ENCODE measurements at regions not wholly inside any gene's neighbourhood (a gene's known extent, or its start where the extent isn't known, plus 50 kb on each side); places are given as distances from the start of the nearest gene placed in this dataset.

DNA sequence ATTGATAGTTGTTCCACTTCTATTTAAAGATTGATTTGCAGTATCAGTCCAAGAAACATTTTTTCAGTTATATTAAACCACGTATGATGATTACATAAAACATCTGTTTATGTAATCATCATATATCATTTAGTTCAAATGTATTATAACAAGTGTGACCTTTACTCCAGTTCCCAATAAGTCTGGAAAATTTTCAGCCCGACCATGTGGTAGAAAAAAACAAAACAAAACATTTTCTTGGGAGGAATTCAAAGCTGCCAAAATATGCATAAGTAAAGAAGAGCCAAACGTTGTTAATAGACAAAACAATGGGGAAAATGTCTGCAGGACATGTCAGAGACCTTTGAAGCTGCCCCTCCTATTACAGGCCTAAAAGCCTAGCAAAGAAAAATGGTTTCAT is 709.1 kb downstream of the FAT4 start:
- no peak overlapping the region for H3K4me2 ChIP-seq (ENCODE audit: low read depth, low read length, poor library complexity, severe bottlenecking)
- no peak overlapping the region for H2AFZ ChIP-seq (ENCODE audit: low read length)
- H3K36me3 ChIP-seq (ENCODE audit: insufficient read depth, low read length), result no peaks in the 10 kb centered on the region
- no peak overlapping the region for H3K9ac ChIP-seq (ENCODE audit: low read length)
- no peak overlapping the region for H3K27ac ChIP-seq (ENCODE audit: low read length)
- no peaks in the 10 kb centered on the region for H3K27me3 ChIP-seq (ENCODE audit: low read length)
- H3K4me1 ChIP-seq (ENCODE audit: low read length), result no peaks in the 10 kb centered on the region
- peaks cover 24% of the 10 kb centered on the region for H3K9me3 ChIP-seq (ENCODE audit: low read length)
- H3K4me3 ChIP-seq (ENCODE audit: low read length), result no peak overlapping the region
- no peak for DNase-seq
- H3K9me2 ChIP-seq (replicated peaks; ENCODE audit: insufficient read depth, low read length), result no peaks in the 10 kb centered on the region
- no peaks in the 10 kb centered on the region for H3K79me2 ChIP-seq (ENCODE audit: low read length)
- no peaks in the 10 kb centered on the region for H4K20me1 ChIP-seq (ENCODE audit: insufficient read depth, low read depth, low read length)

DNA sequence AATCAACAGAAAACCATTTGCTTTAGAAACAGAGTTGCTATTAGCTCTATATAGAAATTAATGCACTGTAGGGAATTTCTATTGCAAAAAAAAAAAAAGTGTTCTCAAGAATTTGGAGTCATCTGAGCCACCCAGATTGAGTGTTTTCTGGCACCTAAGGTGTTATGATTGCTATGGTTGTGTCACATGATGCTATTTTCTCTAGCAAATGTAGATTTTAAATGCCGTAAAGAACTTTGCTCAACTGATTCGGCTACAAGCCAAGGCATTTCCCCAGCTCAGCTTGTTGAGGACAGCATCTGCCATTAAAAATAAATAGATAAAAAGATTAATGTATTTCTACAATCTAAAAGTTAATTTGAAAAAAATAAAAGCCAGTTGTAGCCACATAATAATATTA is 712.8 kb downstream of the FAT4 start:
- no peak overlapping the region for H3K4me2 ChIP-seq (ENCODE audit: low read depth, low read length, poor library complexity, severe bottlenecking)
- H3K27ac ChIP-seq (ENCODE audit: low read length), result no peak overlapping the region
- no peak overlapping the region for H2AFZ ChIP-seq (ENCODE audit: low read length)
- no peak for DNase-seq
- H3K27me3 ChIP-seq (ENCODE audit: low read length), result no peaks in the 10 kb centered on the region
- no peaks in the 10 kb centered on the region for H3K9me2 ChIP-seq (replicated peaks; ENCODE audit: insufficient read depth, low read length)
- H3K9ac ChIP-seq (ENCODE audit: low read length), result no peak overlapping the region
- H4K20me1 ChIP-seq (ENCODE audit: insufficient read depth, low read depth, low read length), result no peaks in the 10 kb centered on the region
- H3K9me3 ChIP-seq (ENCODE audit: low read length), result peaks cover 8% of the 10 kb centered on the region
- no peak overlapping the region for H3K4me3 ChIP-seq (ENCODE audit: low read length)
- H3K4me1 ChIP-seq (ENCODE audit: low read length), result no peaks in the 10 kb centered on the region
- no peaks in the 10 kb centered on the region for H3K79me2 ChIP-seq (ENCODE audit: low read length)
- H3K36me3 ChIP-seq (ENCODE audit: insufficient read depth, low read length), result no peaks in the 10 kb centered on the region

DNA sequence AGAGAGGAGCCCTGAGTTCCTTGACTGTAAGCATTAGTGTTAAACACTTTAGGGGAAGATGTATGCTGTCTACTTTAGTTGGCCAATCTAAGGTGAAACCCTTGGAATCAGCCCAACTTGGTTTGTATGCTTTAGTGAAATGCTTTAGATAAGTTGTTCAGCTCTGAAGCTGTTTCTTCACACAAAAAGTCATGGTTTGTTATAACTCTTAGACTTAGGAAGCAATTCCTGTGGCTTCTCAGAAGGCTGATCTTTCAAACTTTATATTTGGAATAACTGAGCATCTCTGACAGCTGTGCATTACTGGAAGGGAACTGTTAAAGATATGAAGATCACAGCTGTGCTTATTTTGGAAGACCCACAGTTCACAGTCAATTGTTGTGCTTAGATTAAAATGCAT is 714.1 kb downstream of the FAT4 start:
- no peaks in the 10 kb centered on the region for H3K36me3 ChIP-seq (ENCODE audit: insufficient read depth, low read length)
- H3K79me2 ChIP-seq (ENCODE audit: low read length), result no peaks in the 10 kb centered on the region
- DNase-seq, result no peak
- H3K4me2 ChIP-seq (ENCODE audit: low read depth, low read length, poor library complexity, severe bottlenecking), result no peak overlapping the region
- H2AFZ ChIP-seq (ENCODE audit: low read length), result no peak overlapping the region
- H4K20me1 ChIP-seq (ENCODE audit: insufficient read depth, low read depth, low read length), result no peaks in the 10 kb centered on the region
- no peaks in the 10 kb centered on the region for H3K4me1 ChIP-seq (ENCODE audit: low read length)
- no peaks in the 10 kb centered on the region for H3K27me3 ChIP-seq (ENCODE audit: low read length)
- no peak overlapping the region for H3K4me3 ChIP-seq (ENCODE audit: low read length)
- peaks cover 8% of the 10 kb centered on the region for H3K9me3 ChIP-seq (ENCODE audit: low read length)
- no peak overlapping the region for H3K9ac ChIP-seq (ENCODE audit: low read length)
- H3K9me2 ChIP-seq (replicated peaks; ENCODE audit: insufficient read depth, low read length), result no peaks in the 10 kb centered on the region
- H3K27ac ChIP-seq (ENCODE audit: low read length), result no peak overlapping the region

DNA sequence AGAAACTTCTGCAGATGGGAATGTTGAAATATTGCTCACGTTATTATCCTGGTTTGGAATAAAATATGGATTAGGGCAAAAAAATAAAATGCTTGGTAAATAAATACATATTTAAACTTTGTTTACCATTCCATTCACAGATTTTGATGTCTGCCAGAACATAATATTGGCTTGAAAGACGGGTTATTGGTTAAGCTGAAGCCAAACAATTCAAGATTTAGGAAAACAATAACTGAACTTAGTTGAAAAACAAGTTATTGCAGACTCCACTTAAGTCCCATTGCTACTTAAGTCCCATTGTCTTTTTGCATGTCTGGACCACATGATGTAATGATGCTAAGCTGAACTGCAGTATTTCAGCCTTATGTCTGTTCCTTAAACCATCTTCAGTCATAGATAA is 722.5 kb downstream of the FAT4 start:
- no peak overlapping the region for H3K4me2 ChIP-seq (ENCODE audit: low read depth, low read length, poor library complexity, severe bottlenecking)
- no peaks in the 10 kb centered on the region for H3K4me1 ChIP-seq (ENCODE audit: low read length)
- no peaks in the 10 kb centered on the region for H3K36me3 ChIP-seq (ENCODE audit: insufficient read depth, low read length)
- H4K20me1 ChIP-seq (ENCODE audit: insufficient read depth, low read depth, low read length), result no peaks in the 10 kb centered on the region
- H3K4me3 ChIP-seq (ENCODE audit: low read length), result no peak overlapping the region
- DNase-seq, result no peak
- no peaks in the 10 kb centered on the region for H3K79me2 ChIP-seq (ENCODE audit: low read length)
- H3K9me2 ChIP-seq (replicated peaks; ENCODE audit: insufficient read depth, low read length), result no peaks in the 10 kb centered on the region
- H2AFZ ChIP-seq (ENCODE audit: low read length), result no peak overlapping the region
- H3K27me3 ChIP-seq (ENCODE audit: low read length), result no peaks in the 10 kb centered on the region
- H3K9me3 ChIP-seq (ENCODE audit: low read length), result peaks cover 10% of the 10 kb centered on the region
- no peak overlapping the region for H3K9ac ChIP-seq (ENCODE audit: low read length)
- no peak overlapping the region for H3K27ac ChIP-seq (ENCODE audit: low read length)

DNA sequence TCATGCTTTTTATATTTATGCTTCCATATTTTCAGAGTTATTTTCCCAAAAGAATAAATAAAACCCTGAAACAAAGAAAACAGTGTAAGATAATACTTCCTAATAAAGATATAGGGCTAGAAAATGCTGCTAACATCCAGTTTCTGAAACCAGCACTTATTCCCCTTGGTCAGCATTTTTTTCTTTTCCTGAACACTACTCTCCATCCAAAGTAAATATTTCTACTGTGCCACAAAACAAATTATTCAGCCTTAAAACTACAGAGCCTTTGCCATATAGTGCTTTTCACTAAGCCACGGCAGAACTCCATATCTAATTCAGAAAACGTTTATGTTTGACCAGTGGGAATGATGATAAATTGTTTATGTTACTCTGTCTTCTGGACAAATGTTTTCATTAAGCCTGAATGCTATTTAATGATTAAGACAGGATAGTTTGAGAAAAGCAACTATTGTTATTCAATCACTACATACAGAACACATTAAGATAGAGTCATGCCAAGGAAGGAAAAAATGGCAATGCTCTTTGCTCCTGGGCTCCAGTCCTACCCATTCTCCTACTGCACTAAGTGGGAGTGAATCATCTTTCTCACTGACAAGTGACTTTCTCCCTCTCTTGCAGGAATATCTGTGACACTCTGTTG is 723.9 kb downstream of the FAT4 start:
- H3K4me2 ChIP-seq (ENCODE audit: low read depth, low read length, poor library complexity, severe bottlenecking), result no peak overlapping the region

DNA sequence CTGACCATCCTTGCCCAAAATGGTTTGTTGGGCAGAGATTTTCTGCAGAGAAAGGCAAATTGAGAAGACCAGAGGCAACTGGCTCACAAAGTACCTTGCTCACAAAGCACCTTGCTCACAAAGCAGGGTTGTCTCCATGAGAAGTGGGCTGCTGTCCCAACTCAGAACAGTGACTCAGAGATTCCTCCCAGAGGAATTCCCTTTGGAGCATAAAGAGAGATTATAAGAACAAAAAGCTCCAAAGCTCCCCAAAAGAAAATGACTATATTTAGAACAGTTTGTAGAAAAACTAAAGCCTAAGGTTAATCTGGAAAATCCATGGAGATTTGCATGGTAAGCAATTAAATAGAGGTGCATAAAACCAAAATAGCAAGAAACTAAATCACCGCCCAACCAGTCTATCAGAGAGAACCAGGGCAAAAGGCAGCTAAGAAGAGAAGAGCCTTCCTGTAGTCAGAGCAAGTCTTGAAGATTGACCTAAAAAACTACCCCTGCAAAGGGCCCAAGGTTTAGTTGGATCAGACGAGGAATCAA is 731.4 kb downstream of the FAT4 start:
- H3K27ac ChIP-seq (ENCODE audit: low read length), result no peak overlapping the region
- H3K9ac ChIP-seq (ENCODE audit: low read length), result no peak overlapping the region
- H3K9me2 ChIP-seq (replicated peaks; ENCODE audit: insufficient read depth, low read length), result no peaks in the 10 kb centered on the region
- H3K27me3 ChIP-seq (ENCODE audit: low read length), result no peaks in the 10 kb centered on the region
- no peak overlapping the region for H3K4me3 ChIP-seq (ENCODE audit: low read length)
- H3K4me1 ChIP-seq (ENCODE audit: low read length), result no peaks in the 10 kb centered on the region
- no peak overlapping the region for H2AFZ ChIP-seq (ENCODE audit: low read length)
- no peak overlapping the region for H3K4me2 ChIP-seq (ENCODE audit: low read depth, low read length, poor library complexity, severe bottlenecking)
- no peaks in the 10 kb centered on the region for H3K36me3 ChIP-seq (ENCODE audit: insufficient read depth, low read length)
- H3K9me3 ChIP-seq (ENCODE audit: low read length), result peaks cover 13% of the 10 kb centered on the region; the same call in 1 of the 2 replicates
- H3K79me2 ChIP-seq (ENCODE audit: low read length), result no peaks in the 10 kb centered on the region
- H4K20me1 ChIP-seq (ENCODE audit: insufficient read depth, low read depth, low read length), result no peaks in the 10 kb centered on the region
- DNase-seq, result no peak

More for the DNA sequence above, 723.9 kb downstream of the FAT4 start:
- Histone ChIP-seq H2AFZ (ENCODE audit: low read length) (no peak overlapping the region), H3K27me3 (ENCODE audit: low read length) (no peaks in the 10 kb centered on the region), H3K4me1 (ENCODE audit: low read length) (no peaks in the 10 kb centered on the region), H3K4me3 (ENCODE audit: low read length) (no peak overlapping the region), H3K27ac (ENCODE audit: low read length) (no peak overlapping the region), H4K20me1 (ENCODE audit: insufficient read depth, low read depth, low read length) (no peaks in the 10 kb centered on the region), H3K9me3 (ENCODE audit: low read length) (peaks cover 16% of the 10 kb centered on the region), H3K9me2 (replicated peaks; ENCODE audit: insufficient read depth, low read length) (no peaks in the 10 kb centered on the region), H3K9ac (ENCODE audit: low read length) (no peak overlapping the region), H3K79me2 (ENCODE audit: low read length) (no peaks in the 10 kb centered on the region), H3K36me3 (ENCODE audit: insufficient read depth, low read length) (no peaks in the 10 kb centered on the region)
- DNase-seq, result no peak

DNA sequence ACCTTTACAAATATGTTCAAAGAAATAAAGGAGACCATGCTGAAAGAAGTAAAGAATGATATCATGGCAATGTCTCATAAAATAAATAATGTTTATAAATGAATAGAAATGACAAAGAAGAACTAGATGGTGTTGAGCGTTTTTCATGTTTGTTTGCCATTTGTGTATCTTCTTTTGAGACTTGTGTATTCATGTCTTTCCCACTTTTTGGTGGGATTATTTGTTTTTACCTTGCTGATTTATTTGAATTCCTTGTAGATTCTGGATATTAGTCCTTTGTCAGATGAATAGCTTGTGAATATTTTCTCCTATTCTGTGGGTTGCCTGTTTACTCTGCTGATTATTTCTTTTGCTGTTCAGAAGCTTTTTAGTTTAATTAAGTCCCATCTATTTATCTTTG is 732.4 kb downstream of the FAT4 start:
- H3K4me2 ChIP-seq (ENCODE audit: low read depth, low read length, poor library complexity, severe bottlenecking), result no peak overlapping the region
- H3K27ac ChIP-seq (ENCODE audit: low read length), result no peak overlapping the region
- no peaks in the 10 kb centered on the region for H3K27me3 ChIP-seq (ENCODE audit: low read length)
- no peaks in the 10 kb centered on the region for H3K36me3 ChIP-seq (ENCODE audit: insufficient read depth, low read length)
- H3K79me2 ChIP-seq (ENCODE audit: low read length), result no peaks in the 10 kb centered on the region
- no peaks in the 10 kb centered on the region for H3K4me1 ChIP-seq (ENCODE audit: low read length)
- peaks cover 15% of the 10 kb centered on the region; the same call in 1 of the 2 replicates for H3K9me3 ChIP-seq (ENCODE audit: low read length)
- no peak overlapping the region for H3K4me3 ChIP-seq (ENCODE audit: low read length)
- no peaks in the 10 kb centered on the region for H3K9me2 ChIP-seq (replicated peaks; ENCODE audit: insufficient read depth, low read length)
- no peak overlapping the region for H3K9ac ChIP-seq (ENCODE audit: low read length)
- H4K20me1 ChIP-seq (ENCODE audit: insufficient read depth, low read depth, low read length), result no peaks in the 10 kb centered on the region
- DNase-seq, result no peak
- no peak overlapping the region for H2AFZ ChIP-seq (ENCODE audit: low read length)

DNA sequence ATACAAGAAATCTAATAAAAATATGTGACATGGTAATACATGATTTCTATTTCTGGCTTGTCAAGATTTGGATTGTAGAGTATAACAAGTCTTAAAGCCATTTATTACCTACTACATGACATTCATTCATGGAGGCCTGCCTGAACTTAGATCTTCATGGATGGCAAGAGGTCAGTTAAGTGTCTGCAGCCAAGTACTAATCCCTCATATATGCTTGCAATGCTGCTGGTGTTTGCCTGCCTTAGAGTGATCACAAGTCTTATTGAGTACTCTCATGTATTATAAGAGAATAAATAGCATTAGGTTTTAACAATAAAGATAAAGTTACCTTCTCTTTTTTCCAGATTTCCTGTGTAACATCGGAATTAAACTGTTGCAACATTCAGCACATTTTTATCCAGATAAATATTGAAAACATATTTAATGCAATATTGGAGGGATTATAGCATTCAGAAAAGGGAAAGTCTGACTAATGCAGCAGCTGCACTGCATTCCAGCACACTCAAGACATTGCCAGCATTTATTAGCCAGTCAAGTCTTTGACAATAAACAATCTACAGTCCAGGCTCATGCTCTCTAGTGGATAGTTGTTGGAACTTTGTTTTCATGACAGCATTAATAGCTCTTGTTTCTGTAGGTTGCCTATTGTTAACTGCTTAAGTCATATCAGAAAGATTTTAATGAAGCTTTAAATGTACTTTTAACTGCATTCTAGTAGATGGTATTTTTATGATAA is 737.1 kb downstream of the FAT4 start:
- DNase-seq, result no peak
- H3K4me2 ChIP-seq (ENCODE audit: low read depth, low read length, poor library complexity, severe bottlenecking), result no peak overlapping the region

More for the DNA sequence above, 737.1 kb downstream of the FAT4 start:
- Histone ChIP-seq H3K27me3 (ENCODE audit: low read length) (no peaks in the 10 kb centered on the region), H3K9me2 (replicated peaks; ENCODE audit: insufficient read depth, low read length) (no peaks in the 10 kb centered on the region), H2AFZ (ENCODE audit: low read length) (no peak overlapping the region), H3K4me3 (ENCODE audit: low read length) (no peak overlapping the region), H3K79me2 (ENCODE audit: low read length) (no peaks in the 10 kb centered on the region), H4K20me1 (ENCODE audit: insufficient read depth, low read depth, low read length) (no peaks in the 10 kb centered on the region), H3K9ac (ENCODE audit: low read length) (no peak overlapping the region), H3K9me3 (ENCODE audit: low read length) (peaks cover 14% of the 10 kb centered on the region; the same call in 1 of the 2 replicates), H3K27ac (ENCODE audit: low read length) (no peak overlapping the region), H3K36me3 (ENCODE audit: insufficient read depth, low read length) (no peaks in the 10 kb centered on the region), H3K4me1 (ENCODE audit: low read length) (no peaks in the 10 kb centered on the region)

Measured in Karpas-422 (cell line).